CD4-positive, alpha-beta T cell treated with Interleukin-17A for 1 hour (primary cell): ENCODE measurements at regions not wholly inside any gene's neighbourhood (a gene's known extent, or its start where the extent isn't known, plus 50 kb on each side); places are given as distances from the start of the nearest gene placed in this dataset.

Experiments
- DNase-seq: peaks from one replicate; pipeline ENCODE4 v3.0.0-alpha.2; 2020

DNA sequence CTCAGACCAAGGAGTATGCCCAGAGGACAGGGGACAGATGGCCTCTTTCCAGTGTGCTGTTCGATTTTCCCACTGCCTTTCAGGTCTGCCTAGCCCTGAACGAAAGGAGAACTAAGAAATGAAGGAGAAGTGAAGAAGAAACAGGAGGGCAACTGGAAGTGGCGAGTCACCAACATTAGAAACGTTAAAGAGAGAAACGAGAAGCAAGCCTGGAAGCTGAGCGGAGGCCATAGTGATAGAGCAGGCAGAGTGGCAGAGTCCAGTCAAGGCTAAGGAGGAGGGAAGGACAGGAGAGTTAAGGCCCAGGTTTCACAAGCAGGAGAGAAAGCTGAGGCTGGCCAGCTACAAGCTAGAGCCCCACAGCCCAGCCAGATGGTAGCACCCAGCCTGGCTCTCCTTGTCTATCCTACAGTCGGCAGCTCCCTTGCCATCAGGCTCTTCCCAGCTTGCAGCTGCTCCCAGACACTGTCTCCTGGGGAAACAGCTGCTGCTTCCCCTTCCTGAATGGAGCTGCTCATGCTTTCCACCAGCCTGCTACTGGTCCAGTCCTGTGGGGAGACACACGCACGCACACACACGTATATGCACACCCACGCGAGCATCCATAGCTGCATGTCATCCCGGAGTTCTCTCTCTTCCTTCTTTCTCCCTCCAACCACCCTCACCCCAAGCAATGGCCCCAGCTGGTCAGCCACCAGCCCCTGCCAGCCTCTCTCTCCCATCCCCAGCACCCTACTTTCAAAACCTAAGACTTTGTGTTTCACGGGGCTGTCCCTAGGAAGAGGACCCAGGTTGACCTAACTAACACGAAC lies 139.7 kb upstream of the CCND2 start:
- DNase-seq, result no peak

DNA sequence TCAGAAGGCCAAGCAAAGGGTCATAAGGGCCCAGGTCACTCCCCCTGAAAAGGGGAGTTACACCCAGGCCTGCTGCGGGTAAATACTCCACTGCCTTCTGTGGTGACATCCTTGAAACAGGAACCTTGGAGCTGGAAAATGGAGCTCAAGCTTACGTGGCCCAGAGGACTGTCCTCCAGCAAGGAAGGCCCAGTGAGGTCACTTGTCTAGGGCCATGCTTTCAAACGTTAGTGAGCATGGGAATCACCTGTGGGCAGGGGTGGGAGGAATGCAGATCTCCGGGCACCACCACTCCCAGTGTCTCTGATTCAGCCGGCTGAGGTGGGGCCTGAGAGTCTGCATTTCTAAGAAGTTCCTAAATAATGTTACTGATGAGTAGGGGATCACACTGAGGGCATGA lies 140.5 kb upstream of the CCND2 start:
- DNase-seq, result no peak

DNA sequence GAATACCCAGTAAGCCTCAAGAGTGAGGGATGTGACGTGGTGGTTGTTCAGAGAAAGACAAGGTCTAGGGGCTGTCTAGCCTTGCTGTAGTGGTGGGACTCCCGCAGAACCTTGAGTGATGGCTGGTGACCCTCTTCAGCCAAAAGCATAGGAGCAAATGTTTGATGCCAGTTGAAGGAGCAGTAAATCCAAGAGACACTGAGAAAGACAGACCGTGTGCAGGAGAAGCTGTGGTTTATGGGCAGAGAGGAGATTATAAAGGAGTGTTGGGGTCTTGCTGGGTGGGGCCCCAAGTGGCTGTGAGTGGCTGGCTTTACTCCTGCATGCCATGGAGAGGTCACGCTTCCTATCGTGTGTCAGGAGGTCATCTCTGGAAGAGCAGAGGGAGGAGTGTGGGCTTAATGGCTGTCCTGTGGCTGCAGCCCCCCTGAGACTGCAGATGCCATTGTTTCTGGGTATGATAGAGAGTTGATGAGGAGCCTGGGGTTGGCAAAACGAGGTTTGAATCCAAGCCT lies 152.0 kb upstream of the CCND2 start:
- DNase-seq, result no peak

DNA sequence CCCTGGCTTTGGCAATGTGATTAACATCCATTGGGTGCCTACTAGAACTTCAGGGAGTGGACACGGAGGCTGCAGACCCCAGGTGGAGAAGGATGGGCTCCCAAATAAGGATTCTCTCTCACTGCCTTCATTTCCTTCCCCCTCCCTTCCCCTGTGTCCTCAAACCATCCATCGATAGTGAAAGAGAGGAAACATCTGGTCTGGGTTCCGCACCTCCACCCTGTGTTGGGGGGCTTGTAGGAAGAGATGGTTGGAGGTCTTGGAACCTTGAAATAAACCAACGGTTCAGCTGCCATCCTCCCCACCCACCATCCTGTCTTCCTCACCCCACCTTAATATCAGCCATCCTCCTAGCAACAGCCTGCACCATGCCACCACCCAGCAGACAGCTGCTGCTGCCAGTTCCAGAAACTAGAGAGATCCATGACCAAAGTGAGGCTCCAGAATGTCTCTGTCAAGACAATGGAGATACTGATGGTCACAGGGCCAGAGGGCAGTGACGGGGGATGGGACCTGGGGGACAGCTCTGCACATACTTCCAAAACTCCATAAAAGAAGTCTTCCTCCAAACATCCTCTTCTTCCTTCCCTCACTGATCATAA lies 153.1 kb upstream of the CCND2 start:
- no peak for DNase-seq

DNA sequence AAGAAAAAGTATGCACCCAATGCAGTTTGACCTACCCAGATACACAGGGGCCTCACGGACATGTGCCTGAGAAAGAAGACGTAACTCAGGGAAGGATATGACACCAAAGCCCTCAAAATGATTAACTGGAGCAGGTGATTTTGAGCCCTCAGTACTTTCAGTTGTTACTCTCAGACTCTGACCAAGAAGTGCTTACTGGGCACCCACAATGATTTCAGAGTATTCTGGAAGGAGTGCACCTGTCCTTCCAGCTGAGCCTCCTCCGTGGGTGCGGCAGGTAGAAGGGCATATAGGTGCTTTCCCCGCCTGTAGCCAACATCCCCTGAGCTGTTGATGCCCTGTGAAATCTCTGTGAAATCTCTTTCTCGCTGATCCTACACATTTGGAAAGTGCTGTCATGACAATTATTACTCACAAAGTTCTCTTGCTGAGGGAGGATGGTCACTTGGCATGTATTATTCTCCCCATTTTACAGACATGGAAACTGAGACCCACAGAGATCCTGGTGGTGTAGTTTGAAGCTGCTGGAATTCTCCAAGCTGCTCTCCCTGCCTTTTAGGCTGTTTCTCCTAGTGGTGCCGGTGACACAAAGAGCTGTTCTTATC lies 154.3 kb upstream of the CCND2 start:
- peak; percentile 53 for DNase-seq

DNA sequence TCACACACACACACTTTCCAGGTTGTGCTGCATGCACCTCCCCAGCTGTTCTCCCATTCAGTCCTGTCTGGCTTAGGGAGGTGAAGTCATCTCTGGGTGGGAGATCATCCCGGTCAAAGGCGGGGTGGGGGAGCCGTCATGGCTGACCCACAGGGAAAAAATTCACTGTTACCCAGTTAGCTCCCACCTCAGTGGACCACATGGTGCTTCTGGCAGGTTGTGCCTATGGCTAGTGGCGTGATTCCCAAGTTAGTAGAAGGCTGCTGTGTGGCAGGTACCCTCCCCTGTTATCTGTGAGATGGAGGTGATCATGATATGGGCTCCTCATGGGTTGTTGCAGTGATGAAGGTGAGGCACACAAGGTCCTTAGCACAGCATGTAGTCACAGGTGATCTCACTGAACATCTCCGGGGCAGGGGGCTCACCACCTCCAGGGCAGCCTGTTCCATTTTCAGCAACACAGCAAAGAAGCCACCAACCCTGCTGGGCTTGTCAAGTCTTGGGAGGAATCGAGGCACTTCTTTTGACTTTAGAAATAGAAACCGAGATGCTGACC lies 154.9 kb upstream of the CCND2 start:
- DNase-seq, result no peak

DNA sequence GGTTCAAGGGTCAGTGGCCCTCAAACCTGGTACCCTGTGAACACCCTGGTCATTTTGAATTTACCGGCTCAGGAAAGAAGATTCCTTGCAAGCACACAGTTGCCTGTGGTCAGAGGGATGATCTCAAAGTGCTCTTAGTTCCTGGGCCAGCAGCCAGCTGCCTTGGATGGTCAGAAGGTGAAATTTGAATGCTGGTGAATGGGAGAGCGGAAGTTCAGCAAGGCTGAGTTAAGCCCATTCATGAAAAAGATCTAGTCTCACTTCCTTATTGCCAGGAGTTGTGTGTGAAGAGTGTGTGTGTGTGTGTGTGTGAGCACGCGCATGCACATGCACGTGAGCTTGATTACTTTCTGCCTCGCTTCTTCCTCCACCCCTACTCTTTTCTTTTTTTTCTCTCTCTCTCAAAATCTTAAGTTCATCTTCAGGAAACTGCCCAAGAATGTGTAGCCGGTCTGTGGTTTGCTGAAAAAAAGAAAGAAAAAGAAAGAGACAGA lies 155.5 kb upstream of the CCND2 start:
- DNase-seq, result peak; percentile 49

DNA sequence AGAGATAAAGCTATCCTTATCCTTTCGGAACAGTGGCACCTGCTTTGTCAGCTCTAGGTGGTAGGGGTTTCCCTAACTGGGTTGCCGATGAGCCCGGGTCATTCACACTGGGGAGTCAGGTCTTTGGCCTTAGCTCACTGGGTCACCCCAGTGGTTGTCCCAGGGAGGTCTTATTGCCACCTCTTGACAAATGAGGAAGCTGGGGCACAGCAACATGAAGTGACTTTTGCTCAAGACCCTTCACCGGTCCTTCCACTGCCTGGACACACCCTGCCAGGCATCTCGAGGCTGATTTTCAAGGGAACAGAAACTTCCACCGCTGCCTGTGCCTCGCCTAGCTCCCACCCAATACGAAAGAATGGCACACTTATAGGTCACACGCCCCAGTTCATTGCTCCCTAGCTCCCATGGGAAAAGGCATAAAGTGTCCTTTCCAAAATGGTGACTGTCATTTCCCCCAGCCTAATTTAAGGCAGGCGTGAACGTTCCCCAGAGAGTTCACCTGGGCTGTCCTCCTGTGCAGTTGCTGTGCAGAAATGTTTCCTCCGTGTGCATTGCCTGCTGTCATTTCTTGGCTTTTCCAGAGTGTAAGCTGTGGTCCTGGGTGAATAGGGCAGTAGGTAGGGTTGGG lies 156.1 kb upstream of the CCND2 start:
- DNase-seq, result no peak

DNA sequence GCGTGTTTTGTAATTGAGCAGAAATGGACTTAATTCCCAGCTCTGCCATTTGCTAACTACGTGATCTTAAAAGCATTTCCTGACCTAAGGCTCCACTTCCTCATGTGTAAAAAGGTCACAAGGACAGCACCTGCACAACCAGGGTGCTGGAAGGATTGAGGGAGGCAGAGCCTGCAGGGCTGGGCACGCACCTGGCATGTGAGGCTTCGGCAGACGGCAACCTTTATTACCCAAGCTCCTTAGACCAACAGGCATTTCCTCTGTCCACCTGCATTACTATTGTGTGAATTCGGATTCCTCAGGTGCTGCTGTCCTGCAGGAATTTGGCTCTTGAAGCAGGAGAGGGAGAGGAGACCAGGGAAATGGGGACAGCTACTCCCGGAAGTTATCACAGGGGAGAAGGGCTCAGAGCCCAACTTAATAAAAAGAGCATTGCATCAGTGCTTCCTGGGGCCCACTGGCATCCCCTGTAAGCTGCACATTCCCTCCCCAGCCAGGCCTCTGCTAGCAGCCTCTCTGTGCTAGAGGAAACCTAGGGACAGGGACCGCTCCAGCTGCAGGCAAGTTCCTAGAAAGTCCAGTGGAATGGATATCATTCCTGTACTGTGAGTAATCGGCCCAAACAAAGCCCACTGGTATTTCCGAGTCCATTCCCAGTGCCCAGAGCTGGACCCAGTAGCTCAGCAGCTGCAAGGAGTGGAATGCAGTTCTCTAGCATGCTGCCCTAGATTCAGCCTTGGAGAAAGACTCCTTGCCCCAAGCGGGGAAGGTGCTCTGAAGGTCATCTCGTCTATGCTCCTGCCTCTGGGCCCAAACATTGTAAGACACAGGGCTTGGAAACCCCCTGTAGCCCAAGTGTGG lies 157.1 kb upstream of the CCND2 start:
- DNase-seq, result no peak

DNA sequence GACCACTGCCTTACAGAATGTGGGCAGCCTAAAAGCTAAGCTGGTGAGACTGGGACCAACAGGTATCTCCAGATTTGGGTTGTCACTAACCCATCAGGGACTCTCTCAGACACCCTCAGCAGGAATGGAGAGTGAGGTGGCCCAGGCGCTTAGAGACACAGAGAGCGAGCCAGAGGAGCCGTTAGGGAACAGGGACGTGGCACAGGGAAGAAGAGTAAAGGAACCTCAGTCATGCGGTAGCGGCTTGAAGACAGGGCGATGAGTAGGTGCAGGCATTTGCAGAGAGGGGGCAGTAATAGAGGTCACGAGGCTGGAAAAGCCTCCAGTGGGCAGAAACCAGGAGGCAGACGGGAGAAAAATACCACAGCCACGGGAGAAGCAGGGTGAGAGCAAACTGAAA lies 158.0 kb upstream of the CCND2 start:
- no peak for DNase-seq

DNA sequence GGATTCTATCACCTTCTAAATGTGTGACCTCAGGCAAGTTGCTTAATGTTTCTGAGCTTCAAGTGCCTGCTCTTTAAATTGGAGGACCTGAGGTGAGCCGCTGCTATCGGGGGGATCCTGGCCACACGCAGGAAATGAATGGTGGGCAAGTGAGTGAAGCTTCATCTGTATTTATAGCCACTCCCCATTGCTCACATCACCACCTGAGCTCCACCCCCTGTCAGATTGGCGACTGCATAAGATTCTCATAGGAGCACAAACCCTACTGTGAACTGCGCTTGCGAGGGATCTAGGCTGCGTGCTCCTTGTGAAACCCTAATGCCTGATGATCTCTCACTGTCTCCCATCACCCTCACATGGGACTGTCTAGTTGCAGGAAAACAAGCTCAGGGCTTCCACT lies 158.6 kb upstream of the CCND2 start:
- peak; percentile 64 for DNase-seq

DNA sequence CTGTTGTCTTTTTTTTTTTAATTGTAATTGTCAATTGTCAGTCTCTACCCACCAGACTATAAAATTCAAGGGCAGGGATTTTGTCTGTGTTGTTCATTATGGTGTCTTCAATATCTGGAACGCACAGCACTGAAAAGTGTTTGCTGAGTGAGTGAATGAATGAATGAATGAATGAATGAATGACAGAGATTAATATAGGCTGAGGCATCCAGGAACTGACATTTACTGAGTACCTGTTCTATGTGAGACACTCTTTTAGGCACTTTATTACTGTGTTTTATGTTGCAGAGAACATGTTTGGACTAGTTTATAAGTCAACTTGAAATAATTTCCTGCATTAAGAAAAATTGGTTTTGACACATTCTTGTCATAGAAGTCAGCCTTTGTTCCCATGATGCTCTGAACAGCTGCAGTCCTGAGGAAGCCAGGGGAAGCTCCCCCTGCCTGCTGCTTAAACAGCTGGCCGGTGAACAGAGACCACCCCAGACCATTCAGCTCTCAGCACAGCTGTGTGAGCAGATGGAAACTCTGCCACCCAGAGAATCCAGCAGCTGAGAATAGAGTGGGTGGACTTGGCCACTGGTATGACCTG lies 160.7 kb upstream of the CCND2 start:
- no peak for DNase-seq

DNA sequence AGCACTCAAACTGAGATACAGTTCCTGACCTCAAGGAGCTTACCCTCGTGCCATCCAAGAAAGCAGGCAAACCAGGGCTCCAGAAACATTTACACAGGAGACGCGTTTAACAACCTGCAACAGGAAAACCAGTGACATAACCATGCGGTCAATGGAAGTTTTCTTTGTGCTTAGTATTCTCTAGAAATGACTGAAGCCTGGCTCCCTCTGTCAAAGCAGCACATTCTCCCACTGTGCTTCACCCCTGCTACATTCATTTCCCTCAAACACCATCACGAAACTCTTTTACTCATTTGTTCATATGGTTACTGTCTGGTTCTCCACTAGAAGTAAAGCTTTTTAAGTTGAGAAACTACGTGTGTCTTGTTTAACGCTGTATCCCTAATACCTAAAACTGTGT lies 161.3 kb upstream of the CCND2 start:
- DNase-seq, result no peak

DNA sequence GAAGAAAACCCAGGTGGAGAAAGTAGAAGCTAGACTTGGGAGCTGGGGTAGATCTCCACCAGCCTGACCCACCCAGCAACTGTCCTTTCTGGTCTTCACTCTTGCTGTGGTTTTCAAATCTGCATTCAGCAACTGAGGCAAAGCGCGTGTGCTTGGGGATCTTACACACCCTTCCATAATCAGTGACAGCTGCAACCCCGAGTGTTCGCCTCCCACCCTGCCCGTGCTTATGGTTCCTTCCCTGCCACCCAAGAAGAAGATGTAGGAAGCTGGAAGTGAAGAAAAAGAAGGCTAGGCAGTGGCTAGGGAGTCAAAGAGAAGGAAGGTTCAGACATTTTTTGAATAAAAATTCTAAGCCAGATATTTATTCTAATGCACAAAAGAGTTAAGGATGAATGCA lies 162.6 kb upstream of the CCND2 start:
- no peak for DNase-seq

DNA sequence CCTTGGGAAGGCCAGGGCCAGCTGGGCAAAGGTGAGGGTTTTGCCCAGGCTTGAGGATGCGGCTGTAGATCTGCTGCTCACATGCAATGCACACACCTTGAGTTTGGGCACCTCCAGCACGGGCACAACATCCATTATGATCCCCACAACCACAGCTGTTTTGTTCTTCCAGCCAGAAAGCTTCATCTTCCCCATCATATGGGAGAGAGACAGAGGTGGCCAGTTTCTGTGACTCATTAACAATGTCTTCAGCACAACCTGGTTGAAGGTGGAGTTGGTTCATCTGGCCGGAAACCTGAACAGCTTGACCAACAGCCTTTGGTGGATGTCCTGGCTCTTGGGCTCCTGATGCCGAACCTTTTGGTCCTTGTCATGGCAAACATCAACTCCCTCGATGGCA lies 163.7 kb upstream of the CCND2 start:
- no peak for DNase-seq

DNA sequence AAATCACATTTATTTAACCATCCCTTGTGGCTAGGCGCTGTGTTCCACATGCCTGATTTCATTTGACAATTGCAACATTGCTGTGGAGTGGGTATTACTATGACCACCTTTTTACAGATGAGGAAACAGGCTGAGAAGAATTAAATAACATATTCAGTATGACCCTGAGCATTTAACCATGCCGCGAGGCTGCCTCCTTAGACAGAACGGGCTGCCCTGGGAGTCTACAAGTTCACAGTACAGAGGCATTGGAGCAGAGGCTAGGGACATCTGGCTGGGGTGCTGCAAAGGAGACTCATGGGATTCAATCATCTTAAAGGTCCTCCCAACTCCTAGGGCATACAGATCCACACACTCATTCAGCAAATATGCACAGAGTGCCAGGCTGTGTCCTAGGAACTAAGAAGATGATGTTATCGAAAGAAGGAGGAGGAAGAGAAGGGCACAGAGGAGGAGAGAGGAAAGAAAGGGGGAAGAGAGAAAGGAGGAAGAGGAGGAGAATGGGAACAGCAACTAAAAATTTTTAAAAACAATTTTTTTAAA lies 164.7 kb upstream of the CCND2 start:
- DNase-seq, result no peak

DNA sequence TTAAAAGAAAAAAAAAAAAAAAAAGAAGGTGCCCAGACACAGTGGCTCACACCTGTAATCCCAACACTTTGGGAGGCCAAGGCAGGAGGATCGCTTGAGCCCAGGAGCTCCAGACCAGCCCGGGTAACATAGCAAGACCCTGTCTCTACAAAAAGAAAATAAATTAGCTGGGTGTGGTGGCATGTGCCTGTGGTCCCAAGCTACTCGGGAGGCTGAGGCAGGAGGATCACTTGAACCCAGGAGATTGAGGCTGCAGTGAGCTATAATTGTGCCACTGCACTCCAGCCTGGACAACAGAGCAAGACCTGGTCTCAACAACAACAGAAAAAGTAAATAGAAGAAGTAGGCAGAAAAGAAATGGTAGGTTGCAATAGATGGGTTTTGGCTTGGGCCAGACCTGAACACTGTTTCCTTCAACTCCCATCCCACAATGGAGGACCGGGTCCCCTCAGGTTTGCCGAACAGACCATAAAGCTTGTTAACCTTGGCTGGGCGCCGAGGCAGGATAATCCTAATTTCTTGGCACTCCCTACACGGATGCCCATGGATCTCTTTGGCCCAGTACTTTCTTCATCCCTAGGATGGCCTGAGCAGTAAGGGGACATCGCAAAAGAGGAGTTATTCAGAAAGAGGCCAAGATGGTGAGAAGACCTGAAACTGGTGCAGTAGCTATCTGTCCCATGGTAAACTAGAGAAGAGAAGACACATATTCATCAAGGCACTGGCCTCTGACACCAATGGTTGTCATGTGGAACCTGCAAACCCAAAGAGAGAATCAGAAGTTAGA lies 165.5 kb upstream of the CCND2 start:
- DNase-seq, result no peak

DNA sequence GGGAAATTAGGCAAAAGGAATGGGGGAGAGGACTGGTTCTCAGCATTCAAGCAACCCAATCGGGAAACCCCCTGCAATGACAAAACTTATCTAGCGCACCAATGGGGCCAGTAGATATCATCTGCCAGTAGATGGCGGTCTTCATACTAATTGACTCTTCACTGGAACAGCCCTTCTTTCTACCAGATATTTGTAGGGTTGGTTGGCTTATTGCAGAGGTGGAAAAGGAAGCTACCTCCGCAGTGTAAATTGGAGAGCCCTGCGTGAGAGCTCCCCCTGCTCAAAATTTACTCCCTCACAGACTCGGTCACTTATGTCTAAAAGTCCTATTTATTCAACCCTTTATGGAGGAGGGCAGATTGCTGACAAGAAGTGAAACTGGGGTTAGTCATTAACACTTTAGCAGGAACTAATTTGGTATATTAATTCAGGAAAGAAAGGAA lies 166.1 kb upstream of the CCND2 start:
- DNase-seq, result peak; percentile 93

DNA sequence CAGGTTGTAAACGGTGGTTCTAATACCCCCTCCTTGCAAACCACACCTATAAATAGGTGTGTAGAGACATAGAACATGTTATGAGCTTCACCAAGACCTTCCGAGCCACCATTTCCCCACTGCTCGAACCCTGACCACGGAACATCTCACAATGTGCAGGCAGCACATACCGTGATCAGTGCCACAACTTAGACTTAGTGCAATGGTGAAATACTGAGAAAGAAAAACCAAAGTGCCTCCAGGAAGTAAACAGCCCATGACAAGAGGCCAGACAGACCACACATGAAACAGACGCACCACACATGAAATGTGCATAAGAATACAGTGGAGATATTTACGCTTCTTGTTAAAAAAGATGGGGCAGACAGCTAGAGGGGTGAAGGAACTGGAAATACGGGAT lies 166.9 kb upstream of the CCND2 start:
- peak; percentile 36 for DNase-seq

DNA sequence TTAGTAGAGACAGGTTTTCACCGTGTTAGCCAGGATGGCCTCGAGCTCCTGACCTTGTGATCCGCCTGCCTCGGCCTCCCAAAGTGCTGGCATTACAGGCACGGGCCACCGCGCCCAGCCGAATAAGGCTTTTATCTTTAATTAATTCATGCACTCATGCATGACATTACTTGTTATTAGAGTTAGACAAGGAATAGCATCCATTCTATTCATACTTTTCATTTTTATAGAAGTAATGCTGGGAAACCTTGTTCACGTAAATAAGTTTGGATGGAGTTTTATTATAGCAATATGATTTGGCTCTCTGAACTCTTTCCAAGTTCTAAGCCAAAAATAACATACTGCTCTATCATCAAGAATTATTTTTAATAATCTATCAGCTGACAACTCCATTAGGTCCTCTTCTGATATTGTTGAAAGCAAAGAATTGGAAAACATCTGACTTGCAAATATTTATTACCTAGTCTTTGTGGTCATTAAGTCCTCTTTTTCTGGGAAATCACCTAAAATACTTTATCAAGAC lies 168.8 kb upstream of the CCND2 start:
- DNase-seq, result no peak
